ENCODE measurements at regions not wholly inside any gene's neighbourhood (a gene's known extent, or its start where the extent isn't known, plus 50 kb on each side); places are given as distances from the start of the nearest gene placed in this dataset.

- no peak for TF ChIP-seq CTCF (IDR thresholded peaks at IDR 0.05)
- TF ChIP-seq POLR2A (IDR thresholded peaks at IDR 0.05; ENCODE audit: low read depth) = no peak
- TF ChIP-seq POLR2AphosphoS5 (IDR thresholded peaks at IDR 0.05) = no peak
Observed at GRCh38 chr2:66730441-66730840, 295.5 kb downstream of the MEIS1 start.

Measured in esophagus muscularis mucosa (tissue), 3 donors.